ENCODE measurements at regions not wholly inside any gene's neighbourhood (a gene's known extent, or its start where the extent isn't known, plus 50 kb on each side); places are given as distances from the start of the nearest gene placed in this dataset.

DNA sequence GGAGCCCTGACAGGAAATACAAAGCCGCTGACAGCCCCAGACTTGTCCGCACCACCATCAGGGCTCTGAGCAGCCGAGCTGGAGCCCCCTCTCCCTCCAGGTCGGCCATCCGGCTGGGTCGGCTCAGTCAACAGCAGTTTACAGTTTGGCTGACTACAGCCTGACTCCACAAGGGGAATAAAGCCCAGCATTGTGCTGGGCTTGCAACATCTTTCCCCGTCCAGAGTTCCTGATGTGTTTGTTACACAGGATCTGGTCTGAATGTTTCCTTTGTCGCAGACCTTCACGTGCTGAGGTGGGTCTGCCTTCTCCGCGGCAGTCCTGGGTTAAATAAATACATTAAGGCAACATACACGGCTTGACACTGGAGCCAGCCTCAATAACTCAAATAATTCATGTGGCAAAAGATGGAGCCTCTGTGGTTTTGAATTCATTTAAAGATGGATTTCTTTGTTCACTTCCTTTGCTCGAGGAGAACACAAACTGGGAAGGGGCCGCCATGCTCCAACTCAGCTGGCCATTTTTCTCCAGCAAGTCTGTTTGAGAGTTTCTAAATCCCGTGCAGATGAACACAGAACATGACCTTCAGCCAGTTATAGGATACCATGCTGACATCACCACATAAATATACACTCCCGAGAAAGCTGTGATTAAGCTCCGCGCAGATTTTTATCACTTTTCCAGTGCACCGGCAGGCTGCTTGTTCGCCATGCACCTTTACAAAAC lies 192.1 kb downstream of the WDR11 start:
- no peak overlapping the region for H3K4me3 ChIP-seq (ENCODE audit: low read depth, low read length)
- DNase-seq (ENCODE audit: low read depth) = peak; percentile 26
- TF ChIP-seq, protein P1, sequence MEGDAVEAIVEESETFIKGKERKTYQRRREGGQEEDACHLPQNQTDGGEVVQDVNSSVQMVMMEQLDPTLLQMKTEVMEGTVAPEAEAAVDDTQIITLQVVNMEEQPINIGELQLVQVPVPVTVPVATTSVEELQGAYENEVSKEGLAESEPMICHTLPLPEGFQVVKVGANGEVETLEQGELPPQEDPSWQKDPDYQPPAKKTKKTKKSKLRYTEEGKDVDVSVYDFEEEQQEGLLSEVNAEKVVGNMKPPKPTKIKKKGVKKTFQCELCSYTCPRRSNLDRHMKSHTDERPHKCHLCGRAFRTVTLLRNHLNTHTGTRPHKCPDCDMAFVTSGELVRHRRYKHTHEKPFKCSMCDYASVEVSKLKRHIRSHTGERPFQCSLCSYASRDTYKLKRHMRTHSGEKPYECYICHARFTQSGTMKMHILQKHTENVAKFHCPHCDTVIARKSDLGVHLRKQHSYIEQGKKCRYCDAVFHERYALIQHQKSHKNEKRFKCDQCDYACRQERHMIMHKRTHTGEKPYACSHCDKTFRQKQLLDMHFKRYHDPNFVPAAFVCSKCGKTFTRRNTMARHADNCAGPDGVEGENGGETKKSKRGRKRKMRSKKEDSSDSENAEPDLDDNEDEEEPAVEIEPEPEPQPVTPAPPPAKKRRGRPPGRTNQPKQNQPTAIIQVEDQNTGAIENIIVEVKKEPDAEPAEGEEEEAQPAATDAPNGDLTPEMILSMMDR (conservative IDR thresholded peaks at IDR 0.05; ENCODE audit: low read depth, low read length) = no peak

DNA sequence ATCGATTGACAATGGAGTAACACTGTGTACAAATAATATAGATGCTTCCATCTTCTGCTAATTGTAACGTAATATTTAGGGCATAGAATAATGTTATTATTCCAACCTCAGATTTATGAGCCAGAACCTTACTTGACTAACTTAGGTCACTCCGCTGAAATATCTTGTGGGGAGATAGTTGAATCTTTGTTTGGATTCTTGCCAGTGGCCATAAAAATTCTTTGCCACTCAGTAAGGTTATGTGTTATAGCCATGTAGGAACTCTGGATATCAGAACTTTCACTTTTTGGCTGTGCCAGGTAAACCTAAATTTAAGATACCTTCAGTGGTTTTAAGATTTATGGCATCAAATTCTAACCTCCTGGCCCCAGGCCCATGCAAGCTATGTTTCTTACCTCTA lies 197.6 kb downstream of the WDR11 start:
- TF ChIP-seq, protein P1 (conservative IDR thresholded peaks at IDR 0.05; ENCODE audit: low read depth, low read length) = no peak
- no peak for DNase-seq (ENCODE audit: low read depth)
- H3K4me3 ChIP-seq (ENCODE audit: low read depth, low read length) = no peak overlapping the region

DNA sequence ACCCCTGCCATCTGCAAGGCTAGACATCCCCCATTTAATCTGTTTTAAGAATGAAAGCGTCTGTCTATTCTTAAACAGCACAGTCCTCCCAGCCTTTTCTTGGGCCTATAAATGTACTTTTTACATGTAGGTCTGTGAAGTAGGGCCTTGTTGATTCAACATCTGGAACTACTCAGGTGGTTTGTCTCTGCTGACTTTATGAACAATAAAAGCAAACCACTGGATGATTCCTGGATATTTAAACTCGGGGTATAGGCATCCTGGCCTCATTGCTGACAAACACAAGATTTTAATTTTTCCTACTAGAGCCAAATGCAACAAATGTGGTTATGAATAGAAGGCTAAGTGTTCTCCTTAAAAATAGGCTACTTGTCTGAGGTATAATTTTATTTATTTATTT lies 198.3 kb downstream of the WDR11 start:
- no peak overlapping the region for H3K4me3 ChIP-seq (ENCODE audit: low read depth, low read length)
- TF ChIP-seq, protein P1 (conservative IDR thresholded peaks at IDR 0.05; ENCODE audit: low read depth, low read length) = no peak
- DNase-seq (ENCODE audit: low read depth) = no peak

DNA sequence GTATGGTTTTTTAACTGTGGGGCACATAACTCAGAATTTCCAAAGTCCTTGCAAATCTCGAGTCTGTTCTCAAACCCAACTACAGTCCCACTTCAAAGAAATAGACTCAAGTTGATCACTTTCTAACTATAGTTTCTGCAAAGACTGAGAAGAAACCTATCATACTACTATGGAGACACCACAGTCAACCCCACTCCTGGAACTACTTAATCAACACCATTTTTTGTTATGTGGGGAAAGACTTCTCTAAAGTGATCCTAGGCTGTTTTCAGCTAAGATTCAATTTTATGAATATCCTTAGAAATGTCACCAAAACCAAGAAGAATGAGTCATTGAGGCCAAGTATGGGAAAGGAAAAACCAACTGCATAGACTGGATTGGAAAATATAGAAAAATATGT lies 198.8 kb downstream of the WDR11 start:
- no peak overlapping the region for H3K4me3 ChIP-seq (ENCODE audit: low read depth, low read length)
- TF ChIP-seq, protein P1 (conservative IDR thresholded peaks at IDR 0.05; ENCODE audit: low read depth, low read length) = no peak
- no peak for DNase-seq (ENCODE audit: low read depth)

DNA sequence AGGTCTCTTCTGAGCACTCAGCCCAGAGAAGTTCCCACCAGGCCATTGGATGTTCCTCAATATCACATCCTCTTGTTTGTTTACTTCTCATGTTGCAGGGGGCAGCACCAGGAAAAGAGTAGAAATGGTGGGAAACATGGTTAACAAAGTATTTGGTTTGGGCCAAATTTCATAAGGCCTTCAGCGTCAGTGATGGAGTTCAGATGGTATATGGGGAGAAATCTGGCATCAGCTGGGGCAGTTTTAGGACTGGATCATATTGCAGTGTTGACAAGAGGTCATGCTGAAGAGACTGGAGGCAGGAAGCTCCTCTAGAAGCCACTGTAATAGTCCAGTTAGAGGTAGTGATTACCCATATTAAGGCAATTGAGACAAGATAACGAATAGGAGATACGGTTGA lies 200.0 kb downstream of the WDR11 start:
- DNase-seq (ENCODE audit: low read depth) = no peak
- no peak overlapping the region for H3K4me3 ChIP-seq (ENCODE audit: low read depth, low read length)
- TF ChIP-seq, protein P1 (conservative IDR thresholded peaks at IDR 0.05; ENCODE audit: low read depth, low read length) = no peak

DNA sequence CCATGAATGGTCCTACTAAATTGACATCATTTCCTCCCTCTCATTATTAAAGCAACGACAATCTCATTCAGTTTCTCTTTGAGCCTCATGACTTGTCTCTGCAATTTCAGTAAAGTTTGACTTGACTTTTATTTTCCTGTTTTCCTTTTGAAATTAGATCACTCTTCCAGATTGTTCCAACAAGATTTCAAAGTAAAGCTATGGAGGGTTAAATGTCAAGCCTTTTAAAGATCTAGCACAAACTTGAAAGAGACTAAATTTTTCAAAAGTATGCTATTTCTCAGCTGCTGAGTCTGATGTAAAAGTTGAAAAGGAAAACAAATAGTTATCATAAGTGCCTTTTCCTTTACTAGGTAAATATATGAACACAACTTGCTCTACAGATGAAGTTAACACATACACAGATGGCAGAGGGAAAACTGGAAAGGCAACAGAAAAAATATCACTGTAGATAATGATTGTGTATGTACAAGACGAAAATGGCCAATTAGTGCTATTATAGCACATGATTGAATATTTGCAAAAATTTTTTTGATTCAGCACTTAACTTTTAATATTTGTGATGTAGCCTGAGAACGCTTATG lies 200.6 kb downstream of the WDR11 start:
- TF ChIP-seq, protein P1 (conservative IDR thresholded peaks at IDR 0.05; ENCODE audit: low read depth, low read length) = no peak
- H3K4me3 ChIP-seq (ENCODE audit: low read depth, low read length) = no peak overlapping the region
- DNase-seq (ENCODE audit: low read depth) = no peak

DNA sequence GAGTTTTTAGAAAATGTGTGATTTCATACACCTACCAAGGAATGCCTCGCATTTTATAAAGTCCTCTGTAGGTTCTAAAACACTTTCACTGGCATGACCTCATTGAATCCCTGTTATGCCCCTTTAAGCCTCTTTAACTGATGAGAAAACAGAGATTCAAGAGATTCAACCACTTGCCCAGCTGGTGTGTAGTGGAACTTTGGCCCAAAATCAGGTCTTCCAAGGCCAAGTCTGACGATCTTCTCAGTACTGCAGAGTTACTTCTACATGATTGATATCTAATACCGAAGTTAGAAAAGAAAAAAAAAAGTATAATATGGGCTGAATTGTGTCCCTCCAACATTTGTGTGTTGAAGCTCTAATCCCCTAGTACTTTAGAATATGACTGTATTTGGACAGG lies 202.0 kb downstream of the WDR11 start:
- no peak for DNase-seq (ENCODE audit: low read depth)
- no peak overlapping the region for H3K4me3 ChIP-seq (ENCODE audit: low read depth, low read length)
- TF ChIP-seq, protein P1 (conservative IDR thresholded peaks at IDR 0.05; ENCODE audit: low read depth, low read length) = no peak

Data from choroid plexus epithelial cell (primary cell).